ENCODE measurements at regions not wholly inside any gene's neighbourhood (a gene's known extent, or its start where the extent isn't known, plus 50 kb on each side); places are given as distances from the start of the nearest gene placed in this dataset.
A peak's percentile ranks its signal among the peaks of the same experiment; 100 is the strongest.
"Not testable (repeated sequence)": the region's sequence is repeated elsewhere in the genome, so short reads cannot be mapped to it uniquely, and the experiment has no call there.

DNA sequence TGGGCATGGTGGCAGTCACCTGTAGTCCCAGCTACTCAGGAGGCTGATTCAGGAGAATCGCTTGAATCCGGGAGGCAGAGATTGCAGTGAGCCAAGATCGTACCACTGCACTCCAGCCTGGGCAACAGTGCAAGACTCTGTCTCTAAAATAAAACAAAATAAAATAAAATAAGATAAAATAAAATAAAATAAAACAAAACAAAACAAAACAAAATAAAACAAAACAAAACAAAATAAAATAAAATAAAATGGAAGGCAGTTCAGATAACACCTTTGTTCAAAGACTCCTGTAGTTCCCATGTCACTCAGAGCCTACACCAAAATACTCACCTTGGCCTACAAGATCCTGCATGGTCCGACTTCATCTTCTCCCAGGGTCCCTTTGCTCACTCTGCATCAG lies 61.3 kb downstream of the SYF2 start:
- WGBS (ENCODE audit: missing lambda C conversion rate), result 89% methylated on average over 4 of the region's 4 CpGs
- POLR2A ChIA-PET; H3K4me2 ChIP-seq; H3K9me3 ChIP-seq; DNase-seq (ENCODE audit: low read depth in 1 of 2, low spot score in 1 of 2); FAIRE-seq; H3K4me3 ChIP-seq; H3K27ac ChIP-seq; ATAC-seq: not testable (repeated sequence)
- peaks cover 26% of the 10 kb centered on the region for H3K4me1 ChIP-seq
- CTCF ChIA-PET, result interaction anchor here (0.6 to 1.4 kb wide), 3 partner anchors 15 to 238 kb away, joined by 3 read pairs; no protein-coding TSS in a partner anchor

DNA sequence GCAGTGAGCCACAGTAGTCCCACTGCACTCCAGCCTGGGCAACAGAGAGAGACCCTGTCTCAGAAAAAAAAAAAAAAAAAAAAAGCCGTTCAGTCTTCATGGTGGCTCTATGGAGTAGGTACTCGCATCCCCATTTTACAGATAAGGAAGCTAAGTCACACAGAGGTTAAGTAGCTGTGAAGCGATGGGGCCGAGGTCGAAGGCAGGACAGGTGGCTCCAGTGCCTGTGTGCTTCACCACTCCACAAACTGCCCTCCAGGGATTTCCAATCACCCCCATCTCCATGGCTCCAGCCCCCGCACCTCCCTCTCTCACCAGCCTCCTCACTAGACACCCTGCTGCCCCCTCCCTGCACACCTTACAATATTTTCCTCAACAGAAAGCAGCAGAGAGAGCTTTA lies 61.9 kb downstream of the SYF2 start:
- Histone ChIP-seq H3K4me1 (peaks cover 26% of the 10 kb centered on the region), H3K4me2 (no peak overlapping the region), H3K9me3 (no peaks in the 10 kb centered on the region), H3K27ac (no peak overlapping the region), H3K4me3 (no peak overlapping the region)
- TF ChIP-seq CEBPB (IDR thresholded peaks at IDR 0.05) (no peak), CBX2 (IDR thresholded peaks at IDR 0.05; ENCODE audit: borderline replicate concordance, low read depth) (no peak), JUNB (IDR thresholded peaks at IDR 0.05) (no peak), KDM5A (IDR thresholded peaks at IDR 0.05) (no peak), ZSCAN20 (CRISPR knock-in tag; IDR thresholded peaks at IDR 0.05) (no peak), HOXB13 (CRISPR knock-in tag; IDR thresholded peaks at IDR 0.05; ENCODE audit: low read depth) (no peak), SMC3 (IDR thresholded peaks at IDR 0.05) (no peak), POLR2AphosphoS2 (conservative IDR thresholded peaks at IDR 0.05; ENCODE audit: low read length) (no peak)
- TF ChIP-seq, protein P1, sequence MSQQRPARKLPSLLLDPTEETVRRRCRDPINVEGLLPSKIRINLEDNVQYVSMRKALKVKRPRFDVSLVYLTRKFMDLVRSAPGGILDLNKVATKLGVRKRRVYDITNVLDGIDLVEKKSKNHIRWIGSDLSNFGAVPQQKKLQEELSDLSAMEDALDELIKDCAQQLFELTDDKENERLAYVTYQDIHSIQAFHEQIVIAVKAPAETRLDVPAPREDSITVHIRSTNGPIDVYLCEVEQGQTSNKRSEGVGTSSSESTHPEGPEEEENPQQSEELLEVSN (IDR thresholded peaks at IDR 0.05; ENCODE audit: borderline replicate concordance, low read depth), result no peak
- TF ChIP-seq, protein P2, sequence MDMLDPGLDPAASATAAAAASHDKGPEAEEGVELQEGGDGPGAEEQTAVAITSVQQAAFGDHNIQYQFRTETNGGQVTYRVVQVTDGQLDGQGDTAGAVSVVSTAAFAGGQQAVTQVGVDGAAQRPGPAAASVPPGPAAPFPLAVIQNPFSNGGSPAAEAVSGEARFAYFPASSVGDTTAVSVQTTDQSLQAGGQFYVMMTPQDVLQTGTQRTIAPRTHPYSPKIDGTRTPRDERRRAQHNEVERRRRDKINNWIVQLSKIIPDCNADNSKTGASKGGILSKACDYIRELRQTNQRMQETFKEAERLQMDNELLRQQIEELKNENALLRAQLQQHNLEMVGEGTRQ (IDR thresholded peaks at IDR 0.05), result no peak
- TF ChIP-seq, protein P3, sequence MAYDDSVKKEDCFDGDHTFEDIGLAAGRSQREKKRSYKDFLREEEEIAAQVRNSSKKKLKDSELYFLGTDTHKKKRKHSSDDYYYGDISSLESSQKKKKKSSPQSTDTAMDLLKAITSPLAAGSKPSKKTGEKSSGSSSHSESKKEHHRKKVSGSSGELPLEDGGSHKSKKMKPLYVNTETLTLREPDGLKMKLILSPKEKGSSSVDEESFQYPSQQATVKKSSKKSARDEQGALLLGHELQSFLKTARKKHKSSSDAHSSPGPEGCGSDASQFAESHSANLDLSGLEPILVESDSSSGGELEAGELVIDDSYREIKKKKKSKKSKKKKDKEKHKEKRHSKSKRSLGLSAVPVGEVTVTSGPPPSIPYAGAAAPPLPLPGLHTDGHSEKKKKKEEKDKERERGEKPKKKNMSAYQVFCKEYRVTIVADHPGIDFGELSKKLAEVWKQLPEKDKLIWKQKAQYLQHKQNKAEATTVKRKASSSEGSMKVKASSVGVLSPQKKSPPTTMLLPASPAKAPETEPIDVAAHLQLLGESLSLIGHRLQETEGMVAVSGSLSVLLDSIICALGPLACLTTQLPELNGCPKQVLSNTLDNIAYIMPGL (CRISPR knock-in tag; IDR thresholded peaks at IDR 0.05; ENCODE audit: borderline replicate concordance), result no peak
- no peak for DNase-seq (ENCODE audit: low read depth in 1 of 2, low spot score in 1 of 2)
- WGBS (ENCODE audit: missing lambda C conversion rate), result 80% methylated on average over 6 of the region's 6 CpGs
- FAIRE-seq, result no peak
- POLR2A ChIA-PET, result no interaction called here
- no peak for ATAC-seq
- CTCF ChIA-PET, result interaction anchor here (0.6 to 1.4 kb wide), 3 partner anchors 15 to 238 kb away, joined by 3 read pairs; no protein-coding TSS in a partner anchor

DNA sequence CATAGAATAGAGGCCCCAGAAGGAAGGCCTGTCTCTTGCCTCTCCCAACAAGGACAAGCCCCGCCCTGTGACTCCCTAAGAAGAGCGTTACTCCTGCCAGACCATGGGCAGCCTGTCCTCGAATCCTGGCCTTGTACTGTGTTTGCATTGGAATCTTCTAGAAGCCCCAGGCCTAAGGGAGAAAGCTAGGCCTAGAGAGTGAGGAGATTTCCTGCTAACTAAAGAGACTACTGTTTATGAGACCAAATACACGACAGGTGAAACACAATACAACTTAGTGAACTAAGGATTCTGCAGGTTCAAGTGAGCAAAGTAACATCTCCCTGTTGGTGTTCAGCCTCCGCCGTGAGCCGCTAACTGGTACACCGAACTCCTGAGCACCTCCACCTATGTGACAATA lies 62.7 kb downstream of the SYF2 start:
- Histone ChIP-seq H3K9me3 (no peaks in the 10 kb centered on the region), H3K4me2 (no peak overlapping the region), H3K4me1 (peaks cover 26% of the 10 kb centered on the region), H3K4me3 (no peak overlapping the region), H3K27ac (peak overlapping the region; percentile 49 to 79; a peak in 4 of 6 replicates)
- DNase-seq (ENCODE audit: low read depth in 1 of 2, low spot score in 1 of 2) (no peak), FAIRE-seq (no peak), ATAC-seq (no peak)
- WGBS (ENCODE audit: missing lambda C conversion rate), result 90% methylated on average over 8 of the region's 8 CpGs
- ChIA-PET POLR2A (no interaction called here), CTCF (interaction anchor here (1.2 to 2.9 kb wide), 2 partner anchors 9 to 35 kb away, joined by 3 to 7 read pairs; no protein-coding TSS in a partner anchor)
- no peak for TF ChIP-seq RARB (CRISPR knock-in tag; IDR thresholded peaks at IDR 0.05)
- TF ChIP-seq CHD2 (IDR thresholded peaks at IDR 0.05; ENCODE audit: low read length, partially characterized antibody), result no peak
- TF ChIP-seq KDM1A (IDR thresholded peaks at IDR 0.05; ENCODE audit: low read depth), result no peak
- TF ChIP-seq POLR2A (IDR thresholded peaks at IDR 0.05; ENCODE audit: low read length), result no peak
- TF ChIP-seq, protein P3 (CRISPR knock-in tag; IDR thresholded peaks at IDR 0.05; ENCODE audit: borderline replicate concordance), result no peak
- TF ChIP-seq ESRRA (IDR thresholded peaks at IDR 0.05; ENCODE audit: borderline replicate concordance, low read length), result no peak
- no peak for TF ChIP-seq BHLHE40 (IDR thresholded peaks at IDR 0.05; ENCODE audit: low read depth, low read length)

All from A549 (cell line).